GM23338 (cell line): ENCODE measurements at regions not wholly inside any gene's neighbourhood (a gene's known extent, or its start where the extent isn't known, plus 50 kb on each side); places are given as distances from the start of the nearest gene placed in this dataset.

Experiments used
- ATAC-seq: fragments of 200-7000 bp; cut with Tn5 transposase; 3 replicates; pipeline ENCODE4 v1.9.1; 2020
- DNase-seq: peaks from one replicate; pipeline ENCODE4 v3.0.0-alpha.2; 2015; ENCODE audit warnings: low spot score
- H2AFZ ChIP-seq: fragments of 200-600 bp; sonication (generic); 2 replicates; pipeline ENCODE4 v1.8.0; 2016; ENCODE audit warnings: antibody characterized with exemption, mild to moderate bottlenecking, moderate library complexity
- H3F3A ChIP-seq: fragments of 200-600 bp; sonication (generic); replicated peaks from 2 replicates; pipeline ENCODE4 v1.8.0; 2017; ENCODE audit warnings: antibody characterized with exemption, mixed run types, low read depth
- H3K27ac ChIP-seq: fragments of 200-600 bp; sonication (generic); 2 replicates; pipeline ENCODE4 v1.6.1; 2016; ENCODE audit warnings: low read depth
- H3K27me3 ChIP-seq: fragments of 200-600 bp; sonication (generic); 2 replicates; pipeline ENCODE4 v1.8.0; 2016; ENCODE audit warnings: mild to moderate bottlenecking, mixed run types, moderate library complexity; ENCODE audit not compliant: insufficient read depth
- H3K36me3 ChIP-seq: fragments of 200-600 bp; sonication (generic); 2 replicates; pipeline ENCODE4 v1.8.0; 2016; ENCODE audit warnings: mild to moderate bottlenecking; ENCODE audit not compliant: insufficient read depth
- H3K4me1 ChIP-seq: fragments of 200-600 bp; sonication (generic); 2 replicates; pipeline ENCODE4 v1.8.0; 2016; ENCODE audit warnings: mild to moderate bottlenecking, moderate library complexity; ENCODE audit not compliant: insufficient read depth
- H3K4me2 ChIP-seq: fragments of 200-600 bp; sonication (generic); 2 replicates; pipeline ENCODE4 v1.7.1; 2017; ENCODE audit warnings: mixed run types
- H3K4me3 ChIP-seq: fragments of 200-600 bp; sonication (generic); 2 replicates; pipeline ENCODE4 v1.6.1; 2016; ENCODE audit warnings: mixed run types
- H3K79me2 ChIP-seq: fragments of 200-600 bp; sonication (generic); replicated peaks from 2 replicates; pipeline ENCODE4 v1.8.0; 2017; ENCODE audit warnings: mild to moderate bottlenecking; ENCODE audit not compliant: insufficient read depth
- H3K9me2 ChIP-seq: fragments of 200-600 bp; sonication (generic); 2 replicates; pipeline ENCODE4 v1.8.0; 2017; ENCODE audit not compliant: insufficient read depth
- H4K20me1 ChIP-seq: fragments of 200-600 bp; sonication (generic); replicated peaks from 2 replicates; pipeline ENCODE4 v1.8.0; 2017; ENCODE audit warnings: mild to moderate bottlenecking; ENCODE audit not compliant: insufficient read depth
- H3K27ac Mint-ChIP-seq: 2 replicates; pipeline ENCODE4 v1.8.0; 2020; ENCODE audit warnings: inconsistent platforms, mild to moderate bottlenecking, moderate library complexity, mixed read lengths
- H3K27me3 Mint-ChIP-seq: 3 replicates; pipeline ENCODE4 v1.8.0; 2022; ENCODE audit warnings: low read depth, mild to moderate bottlenecking, moderate library complexity, mixed read lengths, inconsistent platforms; ENCODE audit not compliant: insufficient read depth, poor library complexity
- H3K36me3 Mint-ChIP-seq: 3 replicates; pipeline ENCODE4 v1.8.0; 2021; ENCODE audit warnings: low read depth, mild to moderate bottlenecking, inconsistent platforms, moderate library complexity, mixed read lengths
- H3K4me1 Mint-ChIP-seq: 3 replicates; pipeline ENCODE4 v1.8.0; 2020; ENCODE audit warnings: mild to moderate bottlenecking, inconsistent platforms, mixed read lengths
- H3K4me3 Mint-ChIP-seq: 3 replicates; pipeline ENCODE4 v1.8.0; 2021; ENCODE audit warnings: moderate library complexity, mild to moderate bottlenecking, inconsistent platforms, mixed read lengths
- H3K9me3 Mint-ChIP-seq: 3 replicates; pipeline ENCODE4 v1.8.0; 2020; ENCODE audit warnings: moderate library complexity, mild to moderate bottlenecking, inconsistent platforms, mixed read lengths
- CREB1 ChIP-seq: fragments of 250-450 bp; sonication (Bioruptor Pico); IDR thresholded peaks from 2 replicates; pipeline ENCODE4 v1.5.0; 2020; ENCODE audit warnings: low read depth, mild to moderate bottlenecking, moderate library complexity
- EZH2 ChIP-seq: fragments of 200-600 bp; sonication (generic); IDR thresholded peaks from one replicate; pipeline ENCODE4 v1.8.0; 2017; ENCODE audit warnings: antibody characterized with exemption, mild to moderate bottlenecking, low read depth; ENCODE audit not compliant: unreplicated experiment
- EZH2phosphoT487 ChIP-seq: fragments of 200-600 bp; sonication (generic); IDR thresholded peaks from one replicate; pipeline ENCODE4 v1.8.1; 2018; ENCODE audit warnings: antibody characterized with exemption; ENCODE audit not compliant: unreplicated experiment
- JUNB ChIP-seq: IDR thresholded peaks from one replicate; pipeline ENCODE4 v1.6.1; 2016; ENCODE audit warnings: antibody characterized with exemption; ENCODE audit not compliant: unreplicated experiment
- NANOG ChIP-seq: IDR thresholded peaks from 2 replicates; pipeline ENCODE4 v1.6.1; 2016; ENCODE audit warnings: antibody characterized with exemption, borderline replicate concordance
- POLR2AphosphoS5 ChIP-seq: IDR thresholded peaks from 2 replicates; pipeline ENCODE4 v1.6.1; 2016; ENCODE audit warnings: antibody characterized with exemption, low read depth
- REST ChIP-seq: IDR thresholded peaks from one replicate; pipeline ENCODE4 v1.6.1; 2018; ENCODE audit warnings: antibody characterized with exemption; ENCODE audit not compliant: unreplicated experiment
- STAT1 ChIP-seq: IDR thresholded peaks from one replicate; pipeline ENCODE4 v1.6.1; 2016; ENCODE audit warnings: antibody characterized with exemption; ENCODE audit not compliant: unreplicated experiment
- ZNF114 ChIP-seq: fragments of 250-450 bp; sonication (Bioruptor Pico); IDR thresholded peaks from 2 replicates; pipeline ENCODE4 v1.5.0; 2020; ENCODE audit warnings: mild to moderate bottlenecking, moderate library complexity
- ZNF331 ChIP-seq: fragments of 250-450 bp; sonication (Bioruptor Pico); IDR thresholded peaks from 2 replicates; pipeline ENCODE4 v1.5.0; 2020; ENCODE audit warnings: low read depth, mild to moderate bottlenecking, moderate library complexity
- ZNF462 ChIP-seq: fragments of 250-450 bp; sonication (Bioruptor Pico); IDR thresholded peaks from 2 replicates; pipeline ENCODE4 v1.5.0; 2020; ENCODE audit warnings: mild to moderate bottlenecking, moderate library complexity
- TF ChIP-seq, protein P1 (sequence below): IDR thresholded peaks from 2 replicates; pipeline ENCODE4 v1.6.1; 2016; ENCODE audit warnings: antibody characterized with exemption
- TF ChIP-seq, protein P2 (sequence below), 2 experiments: fragments of 200-600 bp in 1 of 2; sonication (generic) in 1 of 2; conservative IDR thresholded peaks; 2 replicates each; pipeline versions ENCODE4 v1.5.1 to v1.6.1; 2016 to 2017; ENCODE audit warnings: antibody characterized with exemption in 2 of 2, low read depth in 2 of 2, mild to moderate bottlenecking in 2 of 2, moderate library complexity in 1 of 2

- 0 out of 2 replicates have a peak, but pooled peaks cover 16% of the 10 kb centered on the region for H3K9me2 ChIP-seq
- H3K36me3 ChIP-seq: no peaks in the 10 kb centered on the region
- H3K4me2 ChIP-seq: no peak overlapping the region
- no peaks in the 10 kb centered on the region for H3K4me1 ChIP-seq
- no peak overlapping the region for H3K27ac Mint-ChIP-seq
- H3K4me3 Mint-ChIP-seq: no peak overlapping the region
- ATAC-seq (no peak), DNase-seq (no peak)
- H3K27me3 Mint-ChIP-seq: peaks cover 4% of the 10 kb centered on the region
- no peak overlapping the region for H3K27ac ChIP-seq
- H3K36me3 Mint-ChIP-seq: no peaks in the 10 kb centered on the region
- no peak overlapping the region for H2AFZ ChIP-seq
- H4K20me1 ChIP-seq: no peaks in the 10 kb centered on the region
- TF ChIP-seq, protein P1, sequence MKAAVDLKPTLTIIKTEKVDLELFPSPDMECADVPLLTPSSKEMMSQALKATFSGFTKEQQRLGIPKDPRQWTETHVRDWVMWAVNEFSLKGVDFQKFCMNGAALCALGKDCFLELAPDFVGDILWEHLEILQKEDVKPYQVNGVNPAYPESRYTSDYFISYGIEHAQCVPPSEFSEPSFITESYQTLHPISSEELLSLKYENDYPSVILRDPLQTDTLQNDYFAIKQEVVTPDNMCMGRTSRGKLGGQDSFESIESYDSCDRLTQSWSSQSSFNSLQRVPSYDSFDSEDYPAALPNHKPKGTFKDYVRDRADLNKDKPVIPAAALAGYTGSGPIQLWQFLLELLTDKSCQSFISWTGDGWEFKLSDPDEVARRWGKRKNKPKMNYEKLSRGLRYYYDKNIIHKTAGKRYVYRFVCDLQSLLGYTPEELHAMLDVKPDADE: no peak
- TF ChIP-seq ZNF114 (no peak), EZH2 (no peak), ZNF331 (CRISPR knock-in tag) (no peak), ZNF462 (CRISPR knock-in tag) (no peak), NANOG (no peak), EZH2phosphoT487 (no peak), CREB1 (CRISPR knock-in tag) (no peak), REST (no peak), POLR2AphosphoS5 (no peak), STAT1 (no peak), JUNB (no peak)
- TF ChIP-seq, protein P2, sequence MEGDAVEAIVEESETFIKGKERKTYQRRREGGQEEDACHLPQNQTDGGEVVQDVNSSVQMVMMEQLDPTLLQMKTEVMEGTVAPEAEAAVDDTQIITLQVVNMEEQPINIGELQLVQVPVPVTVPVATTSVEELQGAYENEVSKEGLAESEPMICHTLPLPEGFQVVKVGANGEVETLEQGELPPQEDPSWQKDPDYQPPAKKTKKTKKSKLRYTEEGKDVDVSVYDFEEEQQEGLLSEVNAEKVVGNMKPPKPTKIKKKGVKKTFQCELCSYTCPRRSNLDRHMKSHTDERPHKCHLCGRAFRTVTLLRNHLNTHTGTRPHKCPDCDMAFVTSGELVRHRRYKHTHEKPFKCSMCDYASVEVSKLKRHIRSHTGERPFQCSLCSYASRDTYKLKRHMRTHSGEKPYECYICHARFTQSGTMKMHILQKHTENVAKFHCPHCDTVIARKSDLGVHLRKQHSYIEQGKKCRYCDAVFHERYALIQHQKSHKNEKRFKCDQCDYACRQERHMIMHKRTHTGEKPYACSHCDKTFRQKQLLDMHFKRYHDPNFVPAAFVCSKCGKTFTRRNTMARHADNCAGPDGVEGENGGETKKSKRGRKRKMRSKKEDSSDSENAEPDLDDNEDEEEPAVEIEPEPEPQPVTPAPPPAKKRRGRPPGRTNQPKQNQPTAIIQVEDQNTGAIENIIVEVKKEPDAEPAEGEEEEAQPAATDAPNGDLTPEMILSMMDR (conservative IDR thresholded peaks at IDR 0.05; ENCODE audit: low read depth in 2 of 2): no peak
- H3F3A ChIP-seq: no peaks in the 10 kb centered on the region
- no peaks in the 10 kb centered on the region for H3K9me3 Mint-ChIP-seq
- H3K4me3 ChIP-seq: no peak overlapping the region
- H3K27me3 ChIP-seq: no peaks in the 10 kb centered on the region
- H3K79me2 ChIP-seq: no peaks in the 10 kb centered on the region
- no peaks in the 10 kb centered on the region for H3K4me1 Mint-ChIP-seq
Measured at GRCh38 chr2:216261042-216261537, 111.2 kb downstream of the MARCHF4 start.
